Retinal pigment epithelial cell (primary cell): ENCODE measurements at regions not wholly inside any gene's neighbourhood (a gene's known extent, or its start where the extent isn't known, plus 50 kb on each side); places are given as distances from the start of the nearest gene placed in this dataset.

Experiments used
- DNase-seq: peaks from one replicate; pipeline ENCODE4 v3.0.0-alpha.2; 2010; ENCODE audit warnings: low read depth
- H3K4me3 ChIP-seq: 2 replicates; pipeline ENCODE4 v1.5.1; 2011; ENCODE audit warnings: mild to moderate bottlenecking, low read length, control low read depth, moderate library complexity
- CTCF ChIP-seq: conservative IDR thresholded peaks from 2 replicates; pipeline ENCODE4 v1.5.1; 2011; ENCODE audit warnings: low read depth, low read length, control low read depth, inconsistent platforms

GRCh38 chr6:21740376-21741124 is 147.0 kb downstream of the SOX4 start:
- H3K4me3 ChIP-seq, result no peak overlapping the region

GRCh38 chr6:21741221-21742109 is 147.9 kb downstream of the SOX4 start:
- no peak for DNase-seq
- H3K4me3 ChIP-seq, result no peak overlapping the region
- TF ChIP-seq CTCF, result no peak

More at GRCh38 chr6:21740376-21741124, 147.0 kb downstream of the SOX4 start:
- DNase-seq, result no peak
- TF ChIP-seq CTCF, result no peak

- TF ChIP-seq CTCF, result no peak
- no peak for DNase-seq
- no peak overlapping the region for H3K4me3 ChIP-seq
These were observed 148.7 kb downstream of the SOX4 start for GRCh38 chr6:21742238-21742660.

GRCh38 chr6:21744331-21744730 is 150.8 kb downstream of the SOX4 start:
- H3K4me3 ChIP-seq, result no peak overlapping the region
- no peak for DNase-seq
- TF ChIP-seq CTCF, result no peak

- no peak for DNase-seq
- TF ChIP-seq CTCF, result no peak
- H3K4me3 ChIP-seq, result no peak overlapping the region
These were observed 152.2 kb downstream of the SOX4 start for GRCh38 chr6:21745543-21746337.

- TF ChIP-seq CTCF, result no peak
- H3K4me3 ChIP-seq, result no peak overlapping the region
- no peak for DNase-seq
These were observed 153.9 kb downstream of the SOX4 start for GRCh38 chr6:21747441-21747840.
